Body of pancreas (tissue), 4 donors: ENCODE measurements at regions not wholly inside any gene's neighbourhood (a gene's known extent, or its start where the extent isn't known, plus 50 kb on each side); places are given as distances from the start of the nearest gene placed in this dataset.

Experiments used
- ATAC-seq: fragments of 150-250 bp; one replicate; pipeline ENCODE4 v1.9.1; 2016
- DNase-seq, 4 donors: peaks; one replicate each; pipeline ENCODE4 v3.0.0-alpha.2; 2019
- H3K27ac ChIP-seq, 4 donors: fragments of 200-600 bp; sonication (generic); 1 replicate in 3 of 4; 2 replicates in 1 of 4; pipeline versions ENCODE4 v1.5.1 to v1.6.1; 2016 to 2019; ENCODE audit warnings: mild to moderate bottlenecking in 1 of 4, mixed read lengths in 1 of 4, moderate library complexity in 1 of 4
- H3K27me3 ChIP-seq, 2 donors: fragments of 200-600 bp; sonication (generic); one replicate each; pipeline ENCODE4 v1.6.0; 2016; ENCODE audit warnings: mild to moderate bottlenecking in 1 of 2
- H3K36me3 ChIP-seq, 2 donors: fragments of 200-600 bp; sonication (generic); replicated peaks in 1 of 2; 2 replicates each; pipeline ENCODE4 v1.5.1; 2016; ENCODE audit warnings: low read depth in 2 of 2; ENCODE audit not compliant: insufficient read depth in 1 of 2
- H3K4me1 ChIP-seq: fragments of 200-600 bp; sonication (generic); one replicate; pipeline ENCODE4 v1.6.0; 2016
- H3K4me3 ChIP-seq, 2 donors: fragments of 200-600 bp; sonication (generic); 1 replicate in 1 of 2; 2 replicates in 1 of 2; pipeline ENCODE4 v1.5.1; 2016 to 2019
- H3K9me3 ChIP-seq, 3 donors: fragments of 200-600 bp; sonication (generic); 1 replicate in 2 of 3; 2 replicates in 1 of 3; pipeline ENCODE4 v1.5.1; 2016
- POLR2A ChIP-seq, 3 donors: fragments of 450-650 bp; IDR thresholded peaks; one replicate each; pipeline ENCODE4 v1.6.1; 2016; ENCODE audit warnings: antibody characterized with exemption in 3 of 3, mild to moderate bottlenecking in 2 of 3
- WGBS, 2 donors: methylation state at CpG; one replicate each; pipeline ENCODE4 v1.1.5; 2017; 5-methylcytosine and 5-hydroxymethylcytosine counted together
- intact Hi-C: fragments of 100-400 bp; cut with DNase I; formaldehyde crosslinking; loops from one replicate; pipeline ENCODE4 v1.15.1; 2023
- TF ChIP-seq, protein P1 (sequence below), 7 experiments: fragments of 450-650 bp in 4 of 7; fragments of 200-600 bp in 3 of 7; sonication (generic) in 3 of 7; IDR thresholded peaks; one replicate each; pipeline ENCODE4 v1.5.1; 2016 to 2019; ENCODE audit warnings: antibody characterized with exemption in 7 of 7

DNA sequence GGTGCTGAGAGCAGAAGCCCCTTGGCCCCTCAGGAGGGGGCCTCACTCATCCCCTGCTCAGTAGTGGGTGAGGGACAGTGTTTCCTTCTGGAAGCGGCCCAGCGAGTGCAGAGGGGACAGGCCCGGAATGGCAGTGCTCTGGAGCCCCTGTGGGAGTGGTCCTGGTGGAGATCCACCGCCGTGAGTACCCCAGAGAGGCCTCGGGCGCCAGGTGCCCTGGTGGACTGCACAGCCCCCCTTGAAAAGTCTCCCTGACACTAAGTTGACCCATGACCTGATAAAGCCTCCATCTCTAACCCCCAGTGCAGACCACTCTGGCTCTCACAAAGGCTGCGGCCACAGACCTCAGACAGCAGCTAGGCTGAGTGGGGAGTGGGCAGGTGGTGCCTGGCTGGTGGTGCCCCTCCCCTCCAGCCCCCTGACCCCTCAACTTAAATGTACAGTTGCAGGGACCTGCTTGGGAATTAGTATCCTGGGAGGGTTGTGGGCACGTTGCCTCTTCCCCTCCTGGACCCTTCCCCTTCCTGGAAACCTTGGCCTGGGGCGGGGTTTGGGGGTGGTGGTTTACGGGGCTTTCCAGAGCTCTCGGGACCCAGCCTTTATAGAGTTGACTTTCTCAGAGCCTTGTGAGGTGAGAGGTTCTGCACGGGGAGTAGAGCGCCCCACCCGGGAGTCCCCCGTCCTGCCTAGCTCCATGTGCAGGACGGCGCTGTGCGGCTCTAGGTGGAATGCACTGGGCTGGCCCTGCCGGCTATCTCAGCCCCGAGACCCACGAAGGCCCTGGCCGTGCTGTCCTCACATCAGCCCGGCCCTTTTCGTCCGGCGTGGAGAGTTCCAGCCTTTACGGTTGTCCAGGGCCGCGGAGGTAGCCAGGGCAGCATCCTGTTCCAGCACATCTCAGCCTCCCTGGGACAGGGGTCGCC lies 62.7 kb downstream of the RTP5 start:
- H3K4me1 ChIP-seq = peaks cover 45% of the 10 kb centered on the region
- DNase-seq (no peak), ATAC-seq (no peak)
- H3K27ac ChIP-seq = peak overlapping the region; percentile 72 to 85 (median 76)
- H3K9me3 ChIP-seq = no peaks in the 10 kb centered on the region
- 89 to 94% methylated on average over 10 to 28 of the region's 31 CpGs for WGBS, 2 donors
- TF ChIP-seq, protein P1, sequence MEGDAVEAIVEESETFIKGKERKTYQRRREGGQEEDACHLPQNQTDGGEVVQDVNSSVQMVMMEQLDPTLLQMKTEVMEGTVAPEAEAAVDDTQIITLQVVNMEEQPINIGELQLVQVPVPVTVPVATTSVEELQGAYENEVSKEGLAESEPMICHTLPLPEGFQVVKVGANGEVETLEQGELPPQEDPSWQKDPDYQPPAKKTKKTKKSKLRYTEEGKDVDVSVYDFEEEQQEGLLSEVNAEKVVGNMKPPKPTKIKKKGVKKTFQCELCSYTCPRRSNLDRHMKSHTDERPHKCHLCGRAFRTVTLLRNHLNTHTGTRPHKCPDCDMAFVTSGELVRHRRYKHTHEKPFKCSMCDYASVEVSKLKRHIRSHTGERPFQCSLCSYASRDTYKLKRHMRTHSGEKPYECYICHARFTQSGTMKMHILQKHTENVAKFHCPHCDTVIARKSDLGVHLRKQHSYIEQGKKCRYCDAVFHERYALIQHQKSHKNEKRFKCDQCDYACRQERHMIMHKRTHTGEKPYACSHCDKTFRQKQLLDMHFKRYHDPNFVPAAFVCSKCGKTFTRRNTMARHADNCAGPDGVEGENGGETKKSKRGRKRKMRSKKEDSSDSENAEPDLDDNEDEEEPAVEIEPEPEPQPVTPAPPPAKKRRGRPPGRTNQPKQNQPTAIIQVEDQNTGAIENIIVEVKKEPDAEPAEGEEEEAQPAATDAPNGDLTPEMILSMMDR (IDR thresholded peaks at IDR 0.05) = no peak
- TF ChIP-seq POLR2A (IDR thresholded peaks at IDR 0.05) = no peak
- H3K36me3 ChIP-seq = no peaks in the 10 kb centered on the region
- intact Hi-C loops = no loop called here
- H3K4me3 ChIP-seq = no peak overlapping the region
- H3K27me3 ChIP-seq = no peaks in the 10 kb centered on the region

DNA sequence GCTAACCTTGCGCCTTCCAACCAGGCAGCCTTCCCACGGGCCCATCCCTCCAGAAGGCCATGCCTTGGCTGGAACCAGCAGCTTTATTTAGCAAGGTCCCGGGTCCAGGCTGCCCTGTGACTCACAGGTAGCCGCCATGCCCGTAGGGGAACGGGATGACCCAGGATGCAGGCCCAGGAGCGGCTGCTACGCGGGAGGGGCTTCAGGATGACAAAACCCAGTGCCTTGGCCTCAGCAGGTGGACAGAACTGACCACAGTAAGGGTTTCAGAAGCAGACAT lies 63.3 kb downstream of the RTP5 start:
- 60 to 79% methylated on average over 2 to 8 of the region's 9 CpGs for whole genome bisulfite sequencing, 2 donors
- intact Hi-C loops = no loop called here
- Histone ChIP-seq H3K36me3 (no peaks in the 10 kb centered on the region), H3K4me1 (peaks cover 39% of the 10 kb centered on the region), H3K4me3 (no peak overlapping the region), H3K27me3 (no peaks in the 10 kb centered on the region), H3K9me3 (no peaks in the 10 kb centered on the region), H3K27ac (peak overlapping the region; percentile 72 to 85 (median 76))
- DNase-seq (peak in 2 of 4 donors; percentile 23 to 38), ATAC-seq (no peak)
- TF ChIP-seq, protein P1 (IDR thresholded peaks at IDR 0.05) = no peak
- TF ChIP-seq POLR2A (IDR thresholded peaks at IDR 0.05) = no peak

DNA sequence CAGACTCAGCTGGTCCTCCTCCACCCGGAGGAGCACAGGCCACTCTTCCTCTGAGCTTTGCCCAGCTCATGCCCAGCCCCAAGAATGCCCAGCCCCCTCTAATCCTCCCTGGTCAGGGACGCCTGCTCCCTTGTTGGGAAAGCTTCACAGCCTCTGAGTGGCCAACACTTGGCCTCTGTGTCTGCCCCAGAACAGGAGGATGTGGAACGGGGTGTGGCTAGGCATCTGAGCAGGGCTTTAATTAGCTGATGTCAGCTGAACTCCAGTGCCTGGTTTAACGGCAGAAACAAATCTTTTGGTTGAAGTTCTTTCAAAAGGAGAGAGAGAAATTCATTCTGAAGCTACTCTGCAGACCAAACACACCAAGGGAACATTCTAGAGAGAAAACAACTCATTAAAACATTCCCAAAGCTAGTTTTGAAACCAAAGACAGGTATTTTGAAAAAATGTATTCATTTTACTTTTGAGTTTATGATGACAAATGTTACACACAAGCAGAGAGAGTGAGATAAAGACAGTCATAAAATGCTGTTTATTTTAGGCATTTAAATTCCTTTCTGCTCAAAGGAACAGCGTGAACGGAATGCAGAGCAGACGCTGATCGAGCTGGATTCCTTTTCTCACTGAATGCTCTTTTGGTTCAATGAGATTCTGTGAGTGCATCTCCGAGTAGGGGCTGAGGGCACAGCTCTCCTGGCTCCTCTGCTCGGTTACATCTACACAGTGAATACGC lies 63.8 kb downstream of the RTP5 start:
- Histone ChIP-seq H3K4me3 (no peak overlapping the region), H3K27me3 (no peaks in the 10 kb centered on the region), H3K4me1 (peaks cover 36% of the 10 kb centered on the region), H3K27ac (peak overlapping the region; percentile 72 to 85 (median 76)), H3K36me3 (no peaks in the 10 kb centered on the region), H3K9me3 (no peaks in the 10 kb centered on the region)
- WGBS, 2 donors = 56 to 61% methylated on average over 10 to 11 of the region's 11 CpGs
- ATAC-seq = peak; percentile 80
- peak in 3 of 4 donors; percentile 37 to 67 (median 55) for DNase-seq
- intact Hi-C loops = no loop called here
- TF ChIP-seq POLR2A (IDR thresholded peaks at IDR 0.05) = no peak
- TF ChIP-seq, protein P1 (IDR thresholded peaks at IDR 0.05) = no peak

DNA sequence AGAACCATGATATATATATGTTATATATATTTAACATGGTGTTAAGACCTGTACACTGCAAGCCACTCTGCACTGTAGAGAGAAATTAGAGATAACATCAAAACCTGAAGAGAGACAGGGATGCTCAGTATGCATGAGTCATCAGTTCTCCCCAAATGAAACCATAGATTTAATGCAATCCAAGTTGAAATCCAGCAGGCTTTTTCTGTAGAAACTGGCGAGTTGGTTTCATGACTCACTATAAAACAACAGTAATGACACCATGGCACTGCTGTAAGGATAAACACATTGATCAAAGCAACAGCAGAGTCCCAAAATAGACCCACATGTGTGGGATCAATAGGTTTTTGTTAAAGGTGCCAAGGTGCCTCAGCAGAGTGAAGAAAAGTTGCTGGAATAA lies 65.8 kb downstream of the RTP5 start:
- Histone ChIP-seq H3K27me3 (no peaks in the 10 kb centered on the region), H3K4me3 (no peak overlapping the region), H3K27ac (no peak overlapping the region), H3K4me1 (peaks cover 27% of the 10 kb centered on the region), H3K9me3 (no peaks in the 10 kb centered on the region), H3K36me3 (no peaks in the 10 kb centered on the region)
- DNase-seq = no peak
- TF ChIP-seq, protein P1 (IDR thresholded peaks at IDR 0.05) = no peak
- TF ChIP-seq POLR2A (IDR thresholded peaks at IDR 0.05) = no peak
- WGBS, 2 donors = 61 to 77% methylated on average over 1 of the region's 1 CpG
- intact Hi-C loops = no loop called here
- no peak for ATAC-seq
